Nephron (organoid): ENCODE measurements at regions not wholly inside any gene's neighbourhood (a gene's known extent, or its start where the extent isn't known, plus 50 kb on each side); places are given as distances from the start of the nearest gene placed in this dataset.
"Not testable (repeated sequence)": the region's sequence is repeated elsewhere in the genome, so short reads cannot be mapped to it uniquely, and the experiment has no call there.

Experiments
- H3K27ac Mint-ChIP-seq, 3 experiments: 2 replicates each; pipeline ENCODE4 v1.8.0; 2020; ENCODE audit warnings: mixed read lengths in 3 of 3, mild to moderate bottlenecking in 2 of 3, moderate library complexity in 1 of 3
- H3K27me3 Mint-ChIP-seq: 2 replicates; pipeline ENCODE4 v1.8.0; 2021; ENCODE audit warnings: low read depth, mild to moderate bottlenecking, moderate library complexity, mixed read lengths
- H3K36me3 Mint-ChIP-seq: 2 replicates; pipeline ENCODE4 v1.8.0; 2020; ENCODE audit warnings: low read depth, mixed read lengths
- H3K4me1 Mint-ChIP-seq: 2 replicates; pipeline ENCODE4 v1.8.0; 2020; ENCODE audit warnings: mixed read lengths
- H3K4me3 Mint-ChIP-seq, 3 experiments: 2 replicates each; pipeline ENCODE4 v1.8.0; 2020; ENCODE audit warnings: mild to moderate bottlenecking in 3 of 3, mixed read lengths in 3 of 3, moderate library complexity in 2 of 3
- H3K9me3 Mint-ChIP-seq: 2 replicates; pipeline ENCODE4 v1.8.0; 2020; ENCODE audit warnings: mixed read lengths
- CTCF ChIP-seq, 3 experiments: fragments of 200-600 bp; sonication (generic); IDR thresholded peaks; one replicate each; pipeline ENCODE4 v1.5.0; 2021; ENCODE audit warnings: antibody characterized with exemption in 3 of 3; ENCODE audit not compliant: unreplicated experiment in 3 of 3

GRCh38 chr2:44056947-44057346 lies 61.2 kb upstream of the LRPPRC start:
- TF ChIP-seq CTCF (IDR thresholded peaks at IDR 0.05; ENCODE audit: unreplicated experiment in 3 of 3) = no peak
- H3K9me3 Mint-ChIP-seq = peaks cover 7% of the 10 kb centered on the region
- H3K27me3 Mint-ChIP-seq = peaks cover 7% of the 10 kb centered on the region
- H3K36me3 Mint-ChIP-seq = no peaks in the 10 kb centered on the region
- peaks cover 7% of the 10 kb centered on the region for H3K4me1 Mint-ChIP-seq
- H3K4me3 Mint-ChIP-seq = no peak overlapping the region
- H3K27ac Mint-ChIP-seq = no peak overlapping the region

GRCh38 chr2:44060286-44060685 lies 64.5 kb upstream of the LRPPRC start:
- H3K9me3 Mint-ChIP-seq = peaks cover 23% of the 10 kb centered on the region
- not testable (repeated sequence) for H3K36me3 Mint-ChIP-seq, H3K27ac Mint-ChIP-seq, H3K4me1 Mint-ChIP-seq, H3K4me3 Mint-ChIP-seq, H3K27me3 Mint-ChIP-seq

GRCh38 chr2:44060990-44061389 lies 65.2 kb upstream of the LRPPRC start:
- peaks cover 25% of the 10 kb centered on the region for H3K9me3 Mint-ChIP-seq
- H3K4me3 Mint-ChIP-seq = no peak overlapping the region
- no peaks in the 10 kb centered on the region for H3K4me1 Mint-ChIP-seq
- no peak overlapping the region for H3K27ac Mint-ChIP-seq
- H3K36me3 Mint-ChIP-seq = no peaks in the 10 kb centered on the region
- H3K27me3 Mint-ChIP-seq = peaks cover 10% of the 10 kb centered on the region
- TF ChIP-seq CTCF (IDR thresholded peaks at IDR 0.05; ENCODE audit: unreplicated experiment in 3 of 3) = no peak

DNA sequence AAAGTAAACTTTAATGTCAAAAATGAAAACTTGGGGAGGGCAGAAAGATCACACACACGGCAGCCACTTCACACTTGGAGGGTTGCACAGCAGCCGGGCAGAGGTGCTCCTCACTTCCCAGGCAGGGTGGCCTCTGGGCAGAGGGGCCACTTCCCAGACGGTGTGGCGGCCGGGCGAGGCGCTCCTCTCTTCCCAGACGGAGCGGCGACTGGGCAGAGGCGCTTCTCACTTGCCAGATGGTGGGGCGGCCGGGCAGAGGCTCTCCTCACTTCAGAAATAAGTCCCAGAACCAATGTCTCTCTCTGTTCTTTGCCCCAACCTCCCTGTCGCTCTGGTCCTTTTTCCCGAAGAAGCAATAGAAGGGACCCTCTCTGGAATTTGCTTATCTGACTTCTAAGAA lies 65.7 kb upstream of the LRPPRC start:
- H3K4me1 Mint-ChIP-seq = no peaks in the 10 kb centered on the region
- H3K9me3 Mint-ChIP-seq = peaks cover 25% of the 10 kb centered on the region
- no peak for TF ChIP-seq CTCF (IDR thresholded peaks at IDR 0.05; ENCODE audit: unreplicated experiment in 3 of 3)
- H3K4me3 Mint-ChIP-seq = no peak overlapping the region
- no peaks in the 10 kb centered on the region for H3K36me3 Mint-ChIP-seq
- H3K27ac Mint-ChIP-seq = no peak overlapping the region
- peaks cover 10% of the 10 kb centered on the region for H3K27me3 Mint-ChIP-seq

DNA sequence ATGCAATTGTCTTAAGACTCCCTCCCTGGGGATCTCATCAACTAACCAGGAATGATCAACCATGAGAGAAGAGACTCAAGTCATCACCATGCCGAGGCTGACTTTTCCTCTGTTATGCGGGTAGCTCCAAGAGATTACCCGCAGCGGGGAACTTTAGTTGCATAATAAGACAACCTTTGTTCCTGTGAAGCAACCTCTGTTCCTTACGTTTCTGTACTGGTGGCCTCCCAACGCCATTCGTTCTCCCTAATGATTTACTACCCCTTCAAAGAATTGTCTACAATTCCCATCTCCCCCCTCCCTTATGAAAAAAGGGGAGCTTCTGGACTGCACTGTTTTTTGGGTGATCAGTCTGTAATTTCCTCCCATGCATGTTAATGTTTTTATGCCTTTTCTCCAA lies 66.1 kb upstream of the LRPPRC start:
- peaks cover 10% of the 10 kb centered on the region for H3K27me3 Mint-ChIP-seq
- no peaks in the 10 kb centered on the region for H3K4me1 Mint-ChIP-seq
- no peaks in the 10 kb centered on the region for H3K36me3 Mint-ChIP-seq
- no peak overlapping the region for H3K27ac Mint-ChIP-seq
- H3K4me3 Mint-ChIP-seq = no peak overlapping the region
- H3K9me3 Mint-ChIP-seq = peaks cover 25% of the 10 kb centered on the region
- TF ChIP-seq CTCF (IDR thresholded peaks at IDR 0.05; ENCODE audit: unreplicated experiment in 3 of 3) = no peak

DNA sequence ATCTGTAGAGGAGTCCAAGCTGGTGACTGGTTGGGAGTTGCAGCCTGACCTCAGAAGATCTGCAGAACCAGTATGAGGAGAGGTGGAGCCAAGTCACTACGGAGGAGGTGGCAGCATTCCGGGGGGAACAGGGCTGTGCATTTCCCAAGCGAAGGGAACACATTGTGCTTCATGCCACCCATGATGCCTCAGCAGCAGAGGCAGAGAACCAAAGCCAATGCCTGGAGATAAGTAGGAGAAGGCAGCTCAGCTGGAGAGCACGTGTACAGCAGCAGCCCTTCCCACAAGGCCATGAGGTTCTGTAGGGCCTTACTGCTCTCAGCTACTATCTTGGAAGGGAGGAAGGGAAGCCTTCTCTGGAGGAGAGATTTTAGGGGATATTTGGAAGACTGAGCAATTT lies 67.2 kb upstream of the LRPPRC start:
- H3K27ac Mint-ChIP-seq = no peak overlapping the region

DNA sequence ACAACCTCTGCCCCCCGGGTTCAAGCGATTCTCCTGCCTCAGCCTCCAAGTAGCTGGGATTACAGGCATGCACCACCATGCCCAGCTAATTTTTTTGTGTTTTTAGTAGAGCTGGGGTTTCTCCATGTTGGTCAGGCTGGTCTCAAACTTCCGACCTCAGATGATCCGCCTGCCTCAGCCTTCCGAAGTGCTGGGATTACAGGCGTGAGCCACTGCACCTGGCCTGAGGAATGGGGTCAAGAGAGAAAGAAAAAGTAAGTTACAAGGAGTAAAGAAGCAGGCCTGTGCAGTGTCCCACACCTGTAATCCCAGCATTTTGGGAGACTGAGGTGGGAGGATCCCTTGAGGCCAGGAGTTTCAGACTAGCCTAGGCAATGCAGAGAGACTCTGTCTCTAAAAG lies 68.5 kb upstream of the LRPPRC start:
- not testable (repeated sequence) for H3K4me1 Mint-ChIP-seq, H3K27ac Mint-ChIP-seq, H3K36me3 Mint-ChIP-seq, H3K4me3 Mint-ChIP-seq, H3K27me3 Mint-ChIP-seq
- peaks cover 30% of the 10 kb centered on the region for H3K9me3 Mint-ChIP-seq

More for the DNA sequence above, 67.2 kb upstream of the LRPPRC start:
- no peak overlapping the region for H3K4me3 Mint-ChIP-seq
- H3K27me3 Mint-ChIP-seq = peaks cover 10% of the 10 kb centered on the region
- H3K4me1 Mint-ChIP-seq = no peaks in the 10 kb centered on the region
- peaks cover 25% of the 10 kb centered on the region for H3K9me3 Mint-ChIP-seq
- no peaks in the 10 kb centered on the region for H3K36me3 Mint-ChIP-seq
- TF ChIP-seq CTCF (IDR thresholded peaks at IDR 0.05; ENCODE audit: unreplicated experiment in 3 of 3) = no peak

DNA sequence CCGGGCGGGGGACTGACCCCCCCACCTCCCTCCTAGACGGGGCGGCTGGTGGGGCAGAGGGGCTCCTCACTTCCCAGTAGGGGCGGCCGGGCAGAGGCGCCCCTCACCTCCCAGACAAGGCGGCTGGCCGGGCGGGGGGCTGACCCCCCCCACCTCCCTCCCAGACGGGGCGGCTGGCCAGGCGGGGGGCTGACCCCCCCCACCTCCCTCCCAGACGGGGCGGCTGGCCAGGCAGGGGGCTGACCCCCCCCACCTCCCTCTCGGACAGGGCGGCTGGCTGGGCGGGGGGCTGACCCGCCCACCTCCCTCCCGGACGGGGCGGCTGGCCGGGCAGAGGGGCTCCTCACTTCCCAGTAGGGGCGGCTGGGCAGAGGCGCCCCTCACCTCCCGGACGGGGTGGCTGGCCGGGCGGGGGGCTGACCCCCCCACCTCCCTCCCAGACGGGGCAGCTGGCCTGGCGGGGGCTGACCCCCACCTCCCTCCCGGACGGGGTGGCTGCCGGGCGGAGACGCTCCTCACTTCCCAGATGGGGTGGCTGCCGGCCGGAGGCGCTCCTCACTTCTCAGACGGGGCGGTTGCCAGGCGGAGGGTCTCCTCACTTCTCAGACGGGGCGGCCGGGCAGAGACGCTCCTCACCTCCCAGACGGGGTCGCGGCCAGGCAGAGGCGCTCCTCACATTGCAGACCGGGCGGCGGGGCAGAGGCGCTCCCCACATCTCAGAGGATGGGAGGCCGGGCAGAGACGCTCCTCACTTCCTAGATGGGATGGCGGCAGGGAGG lies 71.4 kb upstream of the LRPPRC start:
- not testable (repeated sequence) for H3K36me3 Mint-ChIP-seq, H3K27me3 Mint-ChIP-seq, H3K4me3 Mint-ChIP-seq, H3K27ac Mint-ChIP-seq, H3K4me1 Mint-ChIP-seq
- H3K9me3 Mint-ChIP-seq = peaks cover 27% of the 10 kb centered on the region

DNA sequence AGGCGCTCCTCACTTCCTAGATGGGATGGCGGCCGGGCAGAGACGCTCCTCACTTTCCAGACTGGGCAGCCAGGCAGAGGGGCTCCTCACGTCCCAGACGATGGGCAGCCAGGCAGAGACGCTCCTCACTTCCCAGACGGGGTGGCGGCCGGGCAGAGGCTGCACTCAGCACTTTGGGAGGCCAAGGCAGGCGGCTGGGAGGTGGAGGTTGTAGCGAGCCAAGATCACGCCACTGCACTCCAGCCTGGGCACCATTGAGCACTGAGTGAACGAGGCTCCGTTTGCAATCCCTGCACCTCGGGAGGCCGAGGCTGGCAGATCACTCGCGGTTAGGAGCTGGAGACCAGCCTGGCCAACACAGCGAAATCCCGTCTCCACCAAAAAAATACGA lies 72.0 kb upstream of the LRPPRC start:
- H3K4me3 Mint-ChIP-seq, H3K36me3 Mint-ChIP-seq, H3K4me1 Mint-ChIP-seq, H3K27ac Mint-ChIP-seq, H3K27me3 Mint-ChIP-seq: not testable (repeated sequence)
- H3K9me3 Mint-ChIP-seq = peaks cover 25% of the 10 kb centered on the region
